HL-60 (cell line): ENCODE measurements at regions not wholly inside any gene's neighbourhood (a gene's known extent, or its start where the extent isn't known, plus 50 kb on each side); places are given as distances from the start of the nearest gene placed in this dataset.

Experiments used
- CTCF ChIP-seq: IDR thresholded peaks from one replicate; pipeline ENCODE4 v1.5.1; 2011; ENCODE audit warnings: low read length, control low read depth, inconsistent platforms; ENCODE audit not compliant: insufficient read depth
- REST ChIP-seq: IDR thresholded peaks from 2 replicates; pipeline ENCODE4 v1.6.1; 2012; ENCODE audit warnings: low read depth; ENCODE audit not compliant: insufficient replicate concordance

GRCh38 chr9:21681641-21682040 lies 120.8 kb upstream of the MTAP start:
- TF ChIP-seq CTCF (no peak), REST (no peak)
